H1 (cell line): ENCODE measurements at regions not wholly inside any gene's neighbourhood (a gene's known extent, or its start where the extent isn't known, plus 50 kb on each side); places are given as distances from the start of the nearest gene placed in this dataset.

ENCODE experiments used
- CTCF ChIA-PET: fragments of 300-600 bp; sonication (Branson Sonifier 250); formaldehyde crosslinking; loops from one replicate; lab custom pipeline; 2021; ENCODE audit not compliant: partially characterized antibody; lab: Charles Lee
- POLR2A ChIA-PET: fragments of 300-600 bp; sonication (Branson Sonifier 250); formaldehyde crosslinking; loops from one replicate; lab custom pipeline; 2021; ENCODE audit warnings: inconsistent platforms; ENCODE audit not compliant: partially characterized antibody; lab: Charles Lee
- DNase-seq, 2 experiments: peaks; one replicate each; pipeline versions ENCODE4 v3.0.0 to v3.0.0-alpha.2; 2010 to 2022; ENCODE audit warnings: low spot score in 2 of 2, low read depth in 1 of 2, mixed read lengths in 1 of 2
- FAIRE-seq: peaks from 2 replicates; lab custom pipeline; 2011; peaks lifted over from hg19 to GRCh38; lab: Jason Lieb, UNC
- H2AFZ ChIP-seq: 2 replicates; pipeline ENCODE4 v1.8.1; 2012; ENCODE audit warnings: low read length, inconsistent platforms
- H2AK5ac ChIP-seq: 2 replicates; pipeline ENCODE4 v1.6.1; 2013; ENCODE audit warnings: low read depth, low read length
- H2BK120ac ChIP-seq: replicated peaks from 2 replicates; pipeline ENCODE3; 2013; ENCODE audit warnings: low read depth, low read length, inconsistent platforms
- H2BK12ac ChIP-seq: 2 replicates; pipeline ENCODE4 v1.6.1; 2013; ENCODE audit warnings: low read depth, low read length
- H2BK15ac ChIP-seq: 2 replicates; pipeline ENCODE4 v1.6.1; 2013; ENCODE audit warnings: low read length
- H2BK20ac ChIP-seq: 2 replicates; pipeline ENCODE4 v1.6.1; 2013; ENCODE audit warnings: low read length
- H2BK5ac ChIP-seq: 2 replicates; pipeline ENCODE4 v1.6.1; 2013; ENCODE audit warnings: low read depth, low read length
- H3K14ac ChIP-seq: 2 replicates; pipeline ENCODE4 v1.6.1; 2013; ENCODE audit warnings: inconsistent platforms; ENCODE audit not compliant: insufficient read length
- H3K18ac ChIP-seq: 2 replicates; pipeline ENCODE4 v1.6.1; 2013; ENCODE audit warnings: low read length; ENCODE audit errors: extremely low read depth
- H3K23ac ChIP-seq: 2 replicates; pipeline ENCODE4 v1.6.1; 2013; ENCODE audit warnings: inconsistent platforms; ENCODE audit not compliant: insufficient read length
- H3K23me2 ChIP-seq: 2 replicates; pipeline ENCODE4 v1.6.1; 2013; ENCODE audit warnings: low read depth, low read length
- H3K27ac ChIP-seq: 2 replicates; pipeline ENCODE4 v1.6.1; 2011; ENCODE audit warnings: low read depth, low read length, inconsistent platforms
- H3K27me3 ChIP-seq, 4 experiments: replicated peaks in 1 of 4; 1 replicate in 1 of 4; 2 replicates in 3 of 4; pipeline versions ENCODE4 v1.6.1 to v1.8.1; 2011 to 2013; ENCODE audit warnings: low read length in 3 of 4, mild to moderate bottlenecking in 3 of 4, inconsistent platforms in 2 of 4, mixed read lengths in 2 of 4, moderate library complexity in 1 of 4; ENCODE audit not compliant: control insufficient read depth in 3 of 4, insufficient read depth in 3 of 4; ENCODE audit errors: extremely low read depth in 1 of 4
- H3K36me3 ChIP-seq, 4 experiments: 2 replicates each; pipeline versions ENCODE4 v1.6.1 to v1.8.1; 2011 to 2013; ENCODE audit warnings: mild to moderate bottlenecking in 4 of 4, low read length in 3 of 4, moderate library complexity in 2 of 4, control low read depth in 1 of 4, inconsistent platforms in 1 of 4; ENCODE audit not compliant: insufficient read depth in 4 of 4, control insufficient read depth in 2 of 4
- H3K4ac ChIP-seq: replicated peaks from 2 replicates; pipeline ENCODE3; 2013; ENCODE audit warnings: low read length, low read depth, mixed read lengths, inconsistent platforms; ENCODE audit not compliant: insufficient read length
- H3K4me1 ChIP-seq, 4 experiments: replicated peaks in 1 of 4; 1 replicate in 1 of 4; 2 replicates in 3 of 4; pipeline versions ENCODE4 v1.6.1 to v1.8.1; 2011 to 2013; ENCODE audit warnings: low read length in 3 of 4, inconsistent platforms in 2 of 4, mixed read lengths in 1 of 4; ENCODE audit not compliant: insufficient read depth in 4 of 4, control insufficient read depth in 3 of 4
- H3K4me2 ChIP-seq, 2 experiments: 2 replicates each; pipeline versions ENCODE4 v1.6.1 to v1.8.1; 2011 to 2013; ENCODE audit warnings: low read depth in 2 of 2, low read length in 2 of 2, control low read depth in 1 of 2, inconsistent platforms in 1 of 2, mild to moderate bottlenecking in 1 of 2; ENCODE audit not compliant: insufficient read depth in 1 of 2
- H3K4me3 ChIP-seq, 4 experiments: fragments of 200-600, 300-600 bp in 1 of 4; sonication (generic), shearing (Covaris generic), sonication (Bioruptor Twin) in 1 of 4; 2 replicates each; pipeline versions ENCODE4 v1.5.1 to v1.8.1; 2011 to 2016; ENCODE audit warnings: low read length in 4 of 4, low read depth in 3 of 4, control low read depth in 2 of 4, inconsistent platforms in 2 of 4, mild to moderate bottlenecking in 2 of 4, mixed read lengths in 1 of 4, moderate library complexity in 1 of 4; ENCODE audit not compliant: insufficient read depth in 2 of 4; ENCODE audit errors: extremely low read depth in 1 of 4
- H3K56ac ChIP-seq: replicated peaks from 2 replicates; pipeline ENCODE3; 2013; ENCODE audit warnings: low read depth, mild to moderate bottlenecking, mixed read lengths, low read length, inconsistent platforms; ENCODE audit not compliant: insufficient read length
- H3K79me1 ChIP-seq: 2 replicates; pipeline ENCODE4 v1.6.1; 2013; ENCODE audit warnings: low read depth, low read length, control low read depth
- H3K79me2 ChIP-seq, 2 experiments: 2 replicates each; pipeline versions ENCODE4 v1.6.1 to v1.8.1; 2012 to 2013; ENCODE audit warnings: low read length in 2 of 2, mild to moderate bottlenecking in 2 of 2, inconsistent platforms in 1 of 2; ENCODE audit not compliant: insufficient read depth in 2 of 2, control insufficient read depth in 1 of 2
- H3K9ac ChIP-seq, 4 experiments: replicated peaks in 1 of 4; 1 replicate in 1 of 4; 2 replicates in 3 of 4; pipeline versions ENCODE4 v1.6.1 to v1.8.1; 2011 to 2013; ENCODE audit warnings: low read depth in 3 of 4, low read length in 3 of 4, control low read depth in 2 of 4, mild to moderate bottlenecking in 2 of 4, moderate library complexity in 2 of 4, inconsistent platforms in 1 of 4; ENCODE audit errors: extremely low read depth in 1 of 4
- H3K9me3 ChIP-seq, 2 experiments: 2 replicates each; pipeline versions ENCODE4 v1.6.1 to v1.8.1; 2012 to 2013; ENCODE audit warnings: mild to moderate bottlenecking in 2 of 2, moderate library complexity in 2 of 2, control low read depth in 1 of 2, inconsistent platforms in 1 of 2, low read depth in 1 of 2, low read length in 1 of 2, mixed read lengths in 1 of 2; ENCODE audit not compliant: insufficient read depth in 2 of 2
- H4K20me1 ChIP-seq, 2 experiments: replicated peaks in 1 of 2; 2 replicates each; pipeline versions ENCODE3 to v1.8.1; 2011 to 2013; ENCODE audit warnings: inconsistent platforms in 2 of 2, low read length in 2 of 2, mild to moderate bottlenecking in 1 of 2; ENCODE audit not compliant: insufficient read depth in 2 of 2, control insufficient read depth in 1 of 2
- H4K5ac ChIP-seq: 2 replicates; pipeline ENCODE4 v1.6.1; 2013; ENCODE audit warnings: low read length, low read depth, mixed read lengths, inconsistent platforms; ENCODE audit not compliant: insufficient read length
- H4K8ac ChIP-seq: 2 replicates; pipeline ENCODE4 v1.8.0; 2013; ENCODE audit warnings: mild to moderate bottlenecking, moderate library complexity, low read length, inconsistent platforms; ENCODE audit not compliant: insufficient read depth; ENCODE audit errors: extremely low read depth
- H4K91ac ChIP-seq: replicated peaks from 2 replicates; pipeline ENCODE3; 2013; ENCODE audit warnings: low read length, mixed read lengths, inconsistent platforms; ENCODE audit not compliant: insufficient read length
- CHD1 ChIP-seq: IDR thresholded peaks from 2 replicates; pipeline ENCODE4 v1.6.1; 2012; ENCODE audit warnings: low read depth, low read length, improper control_type of control experiment
- EZH2 ChIP-seq: fragments of 200-600 bp; sonication (generic); IDR thresholded peaks from 2 replicates; pipeline ENCODE4 v1.7.1; 2012; ENCODE audit warnings: low read depth, mild to moderate bottlenecking, moderate library complexity, low read length, inconsistent platforms; ENCODE audit not compliant: severe bottlenecking
- HDAC6 ChIP-seq: IDR thresholded peaks from one replicate; pipeline ENCODE4 v1.7.1; 2012; ENCODE audit warnings: low read depth, mild to moderate bottlenecking, inconsistent platforms, low read length, moderate library complexity
- MAX ChIP-seq: IDR thresholded peaks from 2 replicates; pipeline ENCODE4 v1.6.1; 2012; ENCODE audit warnings: inconsistent platforms
- POLR2A ChIP-seq, 2 experiments: IDR thresholded peaks; 1 replicate in 1 of 2; 2 replicates in 1 of 2; pipeline ENCODE4 v1.6.1; 2011; ENCODE audit warnings: low read depth in 2 of 2, low read length in 2 of 2, mild to moderate bottlenecking in 2 of 2; ENCODE audit errors: control extremely low read depth in 1 of 2
- TAF7 ChIP-seq: optimal IDR thresholded peaks from 2 replicates; pipeline ENCODE3; 2011; ENCODE audit warnings: low read depth, mild to moderate bottlenecking, inconsistent platforms, low read length, moderate library complexity, borderline replicate concordance
- USF2 ChIP-seq: IDR thresholded peaks from 2 replicates; pipeline ENCODE4 v1.6.1; 2011; ENCODE audit warnings: low read length, improper control_type of control experiment
- WGBS, 2 experiments: shearing (Covaris generic) in 1 of 2; methylation state at CpG; one replicate each; pipeline versions ENCODE4 v1.1.6 to v1.1.7; 2013 to 2015; ENCODE audit warnings: low lambda C conversion rate in 2 of 2, mixed read lengths in 2 of 2, inconsistent platforms in 1 of 2, low coverage in 1 of 2, missing lambda C conversion rate in 1 of 2; ENCODE audit not compliant: insufficient replicate concordance in 2 of 2, insufficient coverage in 1 of 2, insufficient read length in 1 of 2; ENCODE audit errors: extremely low coverage in 1 of 2, missing lambda C conversion rate in 1 of 2; 5-methylcytosine and 5-hydroxymethylcytosine counted together

- H2BK20ac ChIP-seq: no peak overlapping the region
- H3K4me2 ChIP-seq: no peak overlapping the region
- CTCF ChIA-PET: interaction anchor here (1.4 kb wide), 1 partner anchor 372 kb away, joined by 3 read pairs; no protein-coding TSS in a partner anchor
- H3K9ac ChIP-seq: no peak overlapping the region
- H4K8ac ChIP-seq: no peak overlapping the region
- H3K4me1 ChIP-seq: peaks cover 0 to 4% (median 0%) of the 10 kb centered on the region in 4 experiments; a peak in 1 of 7 replicates
- H2BK15ac ChIP-seq: no peak overlapping the region
- no peak overlapping the region for H3K27ac ChIP-seq
- FAIRE-seq (no peak), DNase-seq (no peak)
- H3K36me3 ChIP-seq: no peaks in the 10 kb centered on the region
- H3K56ac ChIP-seq: no peak overlapping the region
- POLR2A ChIA-PET: interaction anchor here (0.8 kb wide), 1 partner anchor 7 kb away, joined by 3 read pairs; no protein-coding TSS in a partner anchor
- H2AK5ac ChIP-seq: no peak overlapping the region
- no peaks in the 10 kb centered on the region for H3K79me2 ChIP-seq
- no peaks in the 10 kb centered on the region for H4K20me1 ChIP-seq
- peaks cover 5 to 6% of the 10 kb centered on the region in 2 experiments; a peak in 3 of 4 replicates for H3K9me3 ChIP-seq
- H2BK120ac ChIP-seq: no peak overlapping the region
- H4K91ac ChIP-seq: no peak overlapping the region
- no peak overlapping the region for H3K14ac ChIP-seq
- no peaks in the 10 kb centered on the region for H3K79me1 ChIP-seq
- no peak overlapping the region for H3K23ac ChIP-seq
- H2BK12ac ChIP-seq: no peak overlapping the region
- H3K18ac ChIP-seq: no peak overlapping the region
- no peak overlapping the region for H2BK5ac ChIP-seq
- H3K23me2 ChIP-seq: no peaks in the 10 kb centered on the region; the same call in 1 of the 2 replicates
- WGBS, 2 experiments: 95% methylated on average over 8 of the region's 8 CpGs; no CpG with 5 or more reads in 1 of the 2 experiments
- no peak overlapping the region for H4K5ac ChIP-seq
- no peak overlapping the region for H2AFZ ChIP-seq
- no peak overlapping the region for H3K4me3 ChIP-seq
- no peaks in the 10 kb centered on the region for H3K27me3 ChIP-seq
- H3K4ac ChIP-seq: no peak overlapping the region
- TF ChIP-seq USF2: no peak
- no peak for TF ChIP-seq CHD1
- TF ChIP-seq POLR2A (IDR thresholded peaks at IDR 0.05; ENCODE audit: control extremely low read depth in 1 of 2, low read depth in 2 of 2, low read length in 2 of 2): no peak
- no peak for TF ChIP-seq EZH2
- no peak for TF ChIP-seq MAX
- no peak for TF ChIP-seq HDAC6
- no peak for TF ChIP-seq TAF7
Measured at GRCh38 chr22:48112687-48113521, 1350.5 kb downstream of the TBC1D22A start.
